IPS-18a (cell line): ENCODE measurements at regions not wholly inside any gene's neighbourhood (a gene's known extent, or its start where the extent isn't known, plus 50 kb on each side); places are given as distances from the start of the nearest gene placed in this dataset.
"Not testable (repeated sequence)": the region's sequence is repeated elsewhere in the genome, so short reads cannot be mapped to it uniquely, and the experiment has no call there.

Experiments used
- H3K27ac ChIP-seq: one replicate; pipeline ENCODE4 v1.5.1; 2013; ENCODE audit warnings: low read length
- H3K27me3 ChIP-seq: one replicate; pipeline ENCODE4 v1.6.1; 2013; ENCODE audit warnings: mild to moderate bottlenecking, low read length; ENCODE audit not compliant: control insufficient read depth, insufficient read depth
- H3K36me3 ChIP-seq: one replicate; pipeline ENCODE4 v1.6.1; 2013; ENCODE audit warnings: low read depth, low read length; ENCODE audit not compliant: control insufficient read depth
- H3K4me1 ChIP-seq: one replicate; pipeline ENCODE4 v1.6.1; 2013; ENCODE audit warnings: low read depth, low read length; ENCODE audit not compliant: control insufficient read depth
- H3K4me3 ChIP-seq: one replicate; pipeline ENCODE4 v1.5.1; 2013; ENCODE audit warnings: low read length
- H3K9ac ChIP-seq: one replicate; pipeline ENCODE4 v1.6.1; 2013; ENCODE audit warnings: mild to moderate bottlenecking, low read length, moderate library complexity
- H3K9me3 ChIP-seq: one replicate; pipeline ENCODE4 v1.6.1; 2013; ENCODE audit warnings: low read depth, low read length; ENCODE audit not compliant: control insufficient read depth

DNA sequence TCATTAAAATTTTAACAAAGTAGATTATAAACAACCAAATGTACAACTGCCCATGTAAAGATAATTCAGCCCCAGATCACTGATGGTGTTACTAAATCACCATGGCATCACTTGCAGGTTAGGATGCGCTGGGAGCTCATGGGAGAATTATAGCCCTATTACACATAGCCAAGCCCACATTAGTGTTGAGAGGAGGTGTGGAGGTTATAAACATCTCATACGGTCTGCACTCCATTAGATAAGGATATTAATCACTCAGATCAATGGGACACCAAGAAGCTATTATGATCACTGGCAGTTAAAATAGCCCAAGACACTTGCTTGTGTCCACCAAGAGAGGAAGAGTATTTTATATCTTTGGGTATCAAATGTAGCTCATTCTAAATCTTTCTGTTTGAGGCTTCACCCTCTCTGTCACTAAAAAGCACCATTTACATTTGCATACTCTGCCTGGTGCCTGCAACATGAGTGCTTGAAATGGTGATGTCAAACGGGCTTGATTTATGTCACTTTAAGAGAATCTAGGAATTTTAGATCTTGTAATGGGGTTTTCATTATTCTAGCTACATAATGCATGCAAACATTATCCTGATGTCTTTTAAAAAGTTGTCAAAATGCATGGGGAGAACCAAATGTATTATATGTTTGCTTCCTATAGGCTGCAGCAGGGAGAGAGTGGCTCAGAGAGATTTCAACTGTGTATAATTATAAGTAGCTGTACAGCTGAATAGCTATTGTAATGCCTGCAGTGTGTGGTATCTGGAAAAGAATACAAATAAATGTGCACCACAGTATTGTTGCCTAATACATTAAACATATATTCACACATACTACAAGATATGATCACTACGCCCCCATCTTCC lies 654.1 kb upstream of the MARCKS start:
- no peak overlapping the region for H3K27ac ChIP-seq
- no peaks in the 10 kb centered on the region for H3K9me3 ChIP-seq
- H3K9ac ChIP-seq, result no peak overlapping the region
- H3K4me1 ChIP-seq, result no peaks in the 10 kb centered on the region
- H3K4me3 ChIP-seq, result no peak overlapping the region
- H3K27me3 ChIP-seq, result no peaks in the 10 kb centered on the region
- no peaks in the 10 kb centered on the region for H3K36me3 ChIP-seq

DNA sequence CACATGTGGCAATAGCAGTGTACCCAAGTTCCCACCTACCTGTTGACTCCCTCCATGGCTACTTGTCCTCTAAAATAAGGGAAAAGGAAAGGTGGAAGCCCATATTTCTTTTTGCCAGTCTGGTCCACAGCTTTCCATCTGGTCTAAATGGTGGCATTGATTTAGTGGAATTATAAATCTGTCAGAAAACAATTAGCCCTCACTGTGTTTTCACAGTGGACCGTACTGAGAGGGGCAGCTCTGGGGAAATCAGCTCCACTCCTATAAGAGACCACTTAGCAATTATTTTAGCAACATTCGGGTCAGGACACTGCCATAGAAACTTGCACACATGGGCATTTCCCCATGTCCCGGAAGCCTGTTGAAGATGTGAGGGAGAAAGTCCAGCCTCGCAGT lies 653.4 kb upstream of the MARCKS start:
- Histone ChIP-seq H3K4me1 (no peaks in the 10 kb centered on the region), H3K27ac (no peak overlapping the region), H3K9ac (no peak overlapping the region), H3K4me3 (no peak overlapping the region), H3K9me3 (no peaks in the 10 kb centered on the region), H3K27me3 (no peaks in the 10 kb centered on the region), H3K36me3 (no peaks in the 10 kb centered on the region)

DNA sequence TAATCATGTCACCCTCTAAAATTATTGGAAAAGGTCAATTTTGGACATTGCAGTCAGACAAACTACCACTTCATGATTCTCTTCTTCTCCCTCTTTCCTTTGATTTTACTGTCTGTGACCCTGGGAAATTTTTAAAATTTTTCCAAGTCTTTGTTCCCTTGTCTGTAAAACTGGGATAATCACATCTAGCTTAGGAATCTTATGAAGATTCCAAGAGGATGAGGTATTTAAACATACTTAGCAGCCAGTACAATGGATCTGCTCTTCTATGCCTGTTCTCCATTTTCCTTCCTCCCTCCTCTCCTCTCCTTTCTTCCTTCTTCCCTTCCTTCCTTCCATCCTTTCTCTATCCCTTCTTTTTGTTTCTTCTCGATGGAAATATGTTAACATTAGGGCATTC lies 651.6 kb upstream of the MARCKS start:
- no peak overlapping the region for H3K9ac ChIP-seq
- no peak overlapping the region for H3K27ac ChIP-seq
- H3K9me3 ChIP-seq, result no peaks in the 10 kb centered on the region
- H3K27me3 ChIP-seq, result no peaks in the 10 kb centered on the region
- no peaks in the 10 kb centered on the region for H3K4me1 ChIP-seq
- H3K36me3 ChIP-seq, result no peaks in the 10 kb centered on the region
- H3K4me3 ChIP-seq, result no peak overlapping the region

DNA sequence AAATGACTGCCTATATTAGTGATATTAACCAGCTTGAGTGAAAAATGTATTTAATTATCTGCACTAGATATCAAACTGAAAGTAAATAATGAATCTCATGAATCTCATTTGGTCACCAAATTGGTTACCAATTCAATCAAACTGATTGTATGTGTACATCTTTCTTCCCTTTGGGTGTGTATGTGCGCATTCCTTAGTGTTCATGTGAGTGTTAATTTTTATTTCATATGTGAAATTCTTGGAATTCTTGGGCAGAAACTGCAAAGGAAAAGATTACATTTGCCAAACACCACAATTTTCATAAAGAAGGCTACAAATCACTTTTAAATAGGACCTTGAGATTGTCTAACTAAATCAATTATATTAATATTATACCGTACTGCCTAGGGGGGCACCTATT lies 648.4 kb upstream of the MARCKS start:
- Histone ChIP-seq H3K27ac (no peak overlapping the region), H3K27me3 (no peaks in the 10 kb centered on the region), H3K9me3 (no peaks in the 10 kb centered on the region), H3K9ac (no peak overlapping the region), H3K36me3 (no peaks in the 10 kb centered on the region), H3K4me1 (no peaks in the 10 kb centered on the region), H3K4me3 (no peak overlapping the region)

DNA sequence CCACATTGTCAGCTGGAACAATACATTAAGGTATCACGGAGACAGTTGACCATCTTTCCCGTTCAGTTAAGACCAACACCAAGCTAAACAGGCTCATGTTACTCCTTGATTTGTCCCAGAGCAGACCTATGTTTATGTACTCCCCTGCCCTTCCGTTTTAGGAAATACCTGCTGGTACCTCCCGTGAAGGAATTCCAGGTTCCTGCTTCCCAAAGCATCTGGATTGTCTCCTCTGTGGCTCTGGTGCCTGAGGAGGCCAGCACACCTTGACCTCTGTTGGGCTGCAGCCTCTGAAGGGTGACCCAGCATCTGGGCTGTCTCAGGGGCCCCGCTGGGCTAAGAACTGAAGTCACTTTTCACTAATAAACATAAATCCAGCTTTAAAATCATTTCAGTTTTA lies 647.8 kb upstream of the MARCKS start:
- no peak overlapping the region for H3K27ac ChIP-seq
- no peaks in the 10 kb centered on the region for H3K36me3 ChIP-seq
- H3K9ac ChIP-seq, result no peak overlapping the region
- no peaks in the 10 kb centered on the region for H3K4me1 ChIP-seq
- H3K27me3 ChIP-seq, result no peaks in the 10 kb centered on the region
- H3K9me3 ChIP-seq, result no peaks in the 10 kb centered on the region
- H3K4me3 ChIP-seq, result no peak overlapping the region

DNA sequence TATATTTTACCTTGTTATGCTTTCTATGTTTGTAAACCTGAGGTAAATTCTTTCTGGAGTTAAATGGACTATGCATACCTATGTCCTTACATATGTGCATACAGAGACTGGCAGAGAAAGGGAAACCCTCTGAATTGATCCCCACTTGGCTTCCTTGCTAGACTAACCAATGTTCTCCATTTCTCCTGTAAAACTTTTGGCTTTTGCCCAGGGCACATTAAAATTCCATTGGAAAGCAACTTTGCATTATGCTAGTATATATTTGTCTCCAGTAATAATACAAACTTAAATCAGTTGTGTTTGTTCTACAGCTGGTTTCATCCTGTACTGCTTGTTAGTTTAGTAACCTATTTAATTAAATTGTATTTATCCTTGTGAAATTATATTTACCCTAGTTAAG lies 646.0 kb upstream of the MARCKS start:
- no peak overlapping the region for H3K4me3 ChIP-seq
- H3K36me3 ChIP-seq, result no peaks in the 10 kb centered on the region
- H3K9ac ChIP-seq, result no peak overlapping the region
- no peaks in the 10 kb centered on the region for H3K9me3 ChIP-seq
- no peaks in the 10 kb centered on the region for H3K27me3 ChIP-seq
- no peaks in the 10 kb centered on the region for H3K4me1 ChIP-seq
- H3K27ac ChIP-seq, result no peak overlapping the region

DNA sequence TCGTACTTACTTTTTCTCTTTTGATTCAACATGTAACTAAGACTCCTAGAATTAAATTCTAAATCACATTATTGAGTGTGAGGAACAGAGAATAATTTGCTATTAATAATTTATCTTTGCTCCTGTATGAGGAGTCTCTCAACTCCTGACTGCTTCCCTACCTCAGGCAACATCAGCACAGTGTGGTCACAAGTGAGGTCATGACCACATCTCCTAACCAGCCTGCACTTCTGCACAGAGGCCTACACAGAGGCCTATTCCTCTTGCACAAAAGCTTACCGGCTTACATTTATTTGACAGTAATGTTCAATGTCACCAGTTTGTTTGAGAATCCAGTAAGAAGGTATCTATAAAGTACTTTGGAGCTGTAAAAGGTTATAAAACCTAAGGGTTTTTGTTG lies 637.4 kb upstream of the MARCKS start:
- Histone ChIP-seq H3K4me3 (no peak overlapping the region), H3K27me3 (no peaks in the 10 kb centered on the region), H3K9me3 (no peaks in the 10 kb centered on the region), H3K36me3 (no peaks in the 10 kb centered on the region), H3K27ac (no peak overlapping the region), H3K9ac (no peak overlapping the region), H3K4me1 (no peaks in the 10 kb centered on the region)

DNA sequence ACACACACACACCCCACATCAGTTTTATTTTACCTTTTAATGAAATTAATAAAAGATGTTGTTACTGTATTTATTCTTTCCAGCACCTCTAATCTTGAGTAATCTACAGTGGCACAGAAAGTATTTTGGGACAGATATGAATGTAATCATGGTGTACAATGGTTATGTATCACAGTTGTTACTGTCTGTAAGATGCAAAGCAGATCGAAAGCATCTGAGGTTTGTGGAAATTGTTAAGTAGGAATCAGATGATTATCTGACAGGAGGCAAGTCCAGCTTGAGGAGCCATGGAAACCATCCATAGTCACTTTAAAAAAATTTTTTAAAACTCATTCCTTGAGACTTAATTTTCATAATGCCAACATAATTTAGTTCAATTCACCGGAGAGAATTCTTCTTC lies 636.3 kb upstream of the MARCKS start:
- Histone ChIP-seq H3K27ac (no peak overlapping the region), H3K27me3 (no peaks in the 10 kb centered on the region), H3K9ac (no peak overlapping the region), H3K4me1 (no peaks in the 10 kb centered on the region), H3K4me3 (no peak overlapping the region), H3K9me3 (no peaks in the 10 kb centered on the region), H3K36me3 (no peaks in the 10 kb centered on the region)

DNA sequence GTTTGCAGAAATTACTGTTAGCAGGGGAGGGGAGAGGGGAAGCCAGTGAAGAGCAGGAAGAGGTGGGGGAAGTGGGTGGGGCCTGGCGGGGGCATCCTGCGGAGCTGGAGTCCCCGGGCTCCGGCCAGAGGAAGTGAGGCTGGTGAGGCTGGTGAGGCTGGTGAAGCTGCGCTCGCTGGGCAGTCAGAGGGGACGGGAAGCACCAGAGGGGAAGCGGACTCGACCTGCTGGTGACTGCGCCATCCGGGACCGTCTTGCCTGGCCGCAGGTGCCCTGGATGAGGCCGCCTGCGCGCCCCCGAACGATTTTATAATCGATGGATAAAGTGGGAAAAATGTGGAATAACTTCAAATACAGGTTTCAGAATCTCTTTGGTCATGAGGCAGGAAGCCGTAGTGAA lies 635.3 kb upstream of the MARCKS start:
- no peaks in the 10 kb centered on the region for H3K36me3 ChIP-seq
- H3K9me3 ChIP-seq, result no peaks in the 10 kb centered on the region
- no peak overlapping the region for H3K9ac ChIP-seq
- H3K27ac ChIP-seq, result no peak overlapping the region
- no peaks in the 10 kb centered on the region for H3K4me1 ChIP-seq
- H3K4me3 ChIP-seq, result no peak overlapping the region
- no peaks in the 10 kb centered on the region for H3K27me3 ChIP-seq

DNA sequence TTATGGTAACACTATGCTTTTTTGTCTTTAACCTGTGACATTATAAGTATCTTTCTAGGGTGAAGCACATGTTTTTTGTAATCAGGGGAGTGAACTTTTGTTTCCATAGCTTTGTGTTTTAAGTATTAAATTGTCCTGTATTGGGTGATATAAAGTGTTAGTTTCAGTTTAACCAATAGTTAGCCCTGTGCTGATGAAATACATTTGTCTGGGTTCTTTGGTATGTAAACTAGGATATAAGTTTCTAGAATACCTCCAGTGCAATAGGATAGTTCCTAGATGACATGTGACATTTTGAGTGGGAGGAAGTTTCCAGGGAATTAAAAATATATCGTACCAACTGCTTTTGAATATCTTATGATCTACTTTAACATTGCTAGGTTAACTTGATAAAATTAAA lies 611.0 kb upstream of the MARCKS start:
- Histone ChIP-seq H3K4me1 (no peaks in the 10 kb centered on the region), H3K27ac (no peak overlapping the region), H3K4me3 (no peak overlapping the region), H3K36me3 (no peaks in the 10 kb centered on the region), H3K9me3 (no peaks in the 10 kb centered on the region), H3K9ac (no peak overlapping the region), H3K27me3 (no peaks in the 10 kb centered on the region)

DNA sequence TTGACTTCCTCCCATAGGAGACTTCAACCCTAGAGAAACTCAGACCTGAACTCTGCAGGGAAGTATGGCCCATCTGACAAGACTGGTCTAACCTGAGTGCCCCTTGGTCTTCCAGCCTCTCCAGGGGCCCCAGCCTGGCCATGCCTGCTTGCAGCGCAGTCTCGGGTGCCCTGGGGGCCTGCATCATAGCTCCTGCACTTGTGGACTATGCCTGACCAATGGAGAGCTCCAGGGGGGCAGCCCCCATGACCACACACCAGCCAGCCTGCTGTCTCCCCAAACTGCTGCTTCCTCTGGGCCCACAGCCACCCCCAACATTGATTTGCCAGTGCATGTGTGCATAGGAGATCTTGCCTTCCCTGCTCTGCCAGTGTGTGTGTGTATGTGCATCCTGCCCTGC lies 608.6 kb upstream of the MARCKS start:
- Histone ChIP-seq H3K36me3 (no peaks in the 10 kb centered on the region), H3K9ac (no peak overlapping the region), H3K9me3 (no peaks in the 10 kb centered on the region), H3K4me1 (no peaks in the 10 kb centered on the region), H3K4me3 (no peak overlapping the region), H3K27me3 (no peaks in the 10 kb centered on the region), H3K27ac (no peak overlapping the region)

DNA sequence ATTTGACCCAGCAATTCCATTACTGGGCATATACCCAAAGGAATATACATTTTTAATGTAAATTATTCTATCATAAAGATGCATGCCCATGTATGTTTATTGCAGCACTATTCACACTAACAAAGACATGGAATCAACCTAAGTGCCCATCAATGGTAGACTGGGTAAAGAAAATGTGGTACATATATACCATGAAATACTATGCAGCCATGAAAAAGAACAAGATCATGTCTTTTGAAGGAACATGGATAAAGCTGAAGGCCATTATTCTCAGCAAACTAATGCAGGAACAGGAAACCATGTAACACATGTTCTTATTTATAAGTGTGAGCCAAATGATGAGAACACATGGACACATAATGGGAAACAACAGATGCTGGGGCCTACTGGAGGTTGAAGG lies 603.0 kb upstream of the MARCKS start:
- not testable (repeated sequence) for H3K9me3 ChIP-seq, H3K27me3 ChIP-seq, H3K4me1 ChIP-seq, H3K36me3 ChIP-seq, H3K27ac ChIP-seq, H3K4me3 ChIP-seq, H3K9ac ChIP-seq
